IMR-90 (cell line): ENCODE measurements at regions not wholly inside any gene's neighbourhood (a gene's known extent, or its start where the extent isn't known, plus 50 kb on each side); places are given as distances from the start of the nearest gene placed in this dataset.

Experiments
- FOS ChIP-seq: fragments of 150-350 bp; IDR thresholded peaks from 2 replicates; pipeline ENCODE4 v1.6.1; 2016; ENCODE audit warnings: low read depth, low read length
- MXI1 ChIP-seq: IDR thresholded peaks from 2 replicates; pipeline ENCODE4 v1.6.1; 2012; ENCODE audit warnings: low read depth, mild to moderate bottlenecking, low read length, moderate library complexity, borderline replicate concordance
- RAD21 ChIP-seq: IDR thresholded peaks from 2 replicates; pipeline ENCODE4 v1.6.1; 2012; ENCODE audit warnings: low read length, improper control_type of control experiment
- RFX5 ChIP-seq: IDR thresholded peaks from 2 replicates; pipeline ENCODE4 v1.8.0; 2012; ENCODE audit warnings: low read depth, mild to moderate bottlenecking, low read length, moderate library complexity
- SMC3 ChIP-seq: fragments of 150-350 bp; IDR thresholded peaks from 2 replicates; pipeline ENCODE4 v1.6.1; 2016; ENCODE audit warnings: low read depth, mild to moderate bottlenecking, antibody characterized with exemption, low read length, moderate library complexity
- TF ChIP-seq, protein P1 (sequence below): conservative IDR thresholded peaks from 2 replicates; pipeline ENCODE4 v1.5.1; 2012; ENCODE audit warnings: mild to moderate bottlenecking, low read depth, low read length, improper control_type of control experiment
- TF ChIP-seq, protein P2 (sequence below): fragments of 150-350 bp; IDR thresholded peaks from 2 replicates; pipeline ENCODE4 v1.6.1; 2016; ENCODE audit warnings: low read depth, mild to moderate bottlenecking, low read length, moderate library complexity, borderline replicate concordance

DNA sequence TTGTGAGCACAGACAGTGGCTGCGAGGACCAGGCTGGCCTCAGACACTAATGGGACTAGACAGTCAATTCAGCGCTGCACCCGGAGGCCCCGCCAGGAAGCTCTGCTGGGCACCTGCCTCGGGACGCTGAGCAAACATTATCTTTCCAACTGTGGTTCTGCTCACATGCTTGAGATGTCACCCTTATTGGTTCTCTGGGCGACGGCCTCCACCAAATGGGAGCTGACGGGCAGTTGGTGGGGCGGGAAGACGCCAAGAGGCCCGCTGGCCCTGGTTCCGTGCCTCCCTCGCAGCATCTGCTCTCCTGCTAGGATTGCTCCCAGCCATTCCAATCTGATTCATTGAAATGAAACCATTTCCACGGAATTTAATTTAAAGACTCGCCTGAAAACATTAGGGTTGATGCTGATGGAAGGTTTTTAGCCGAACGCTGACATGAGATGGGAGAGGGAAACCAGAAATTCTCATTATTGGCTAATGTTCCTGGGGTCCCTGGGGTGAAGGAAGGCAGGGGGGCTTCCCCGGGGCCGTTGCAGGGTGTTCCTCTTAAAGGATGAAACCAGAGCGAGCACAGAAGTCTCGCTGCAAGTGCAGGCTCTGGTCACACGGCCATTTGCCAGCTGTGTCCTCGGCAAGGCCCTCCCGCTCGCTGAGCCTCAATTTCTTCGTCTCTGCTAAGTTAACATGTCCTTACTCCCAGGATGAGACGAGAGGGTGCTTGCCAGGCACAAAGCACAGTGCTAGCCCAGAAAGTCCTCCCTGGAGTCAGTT lies 512.2 kb downstream of the NPHP4 start:
- TF ChIP-seq SMC3 (no peak), RAD21 (no peak), FOS (no peak), RFX5 (no peak), MXI1 (no peak)
- TF ChIP-seq, protein P1, sequence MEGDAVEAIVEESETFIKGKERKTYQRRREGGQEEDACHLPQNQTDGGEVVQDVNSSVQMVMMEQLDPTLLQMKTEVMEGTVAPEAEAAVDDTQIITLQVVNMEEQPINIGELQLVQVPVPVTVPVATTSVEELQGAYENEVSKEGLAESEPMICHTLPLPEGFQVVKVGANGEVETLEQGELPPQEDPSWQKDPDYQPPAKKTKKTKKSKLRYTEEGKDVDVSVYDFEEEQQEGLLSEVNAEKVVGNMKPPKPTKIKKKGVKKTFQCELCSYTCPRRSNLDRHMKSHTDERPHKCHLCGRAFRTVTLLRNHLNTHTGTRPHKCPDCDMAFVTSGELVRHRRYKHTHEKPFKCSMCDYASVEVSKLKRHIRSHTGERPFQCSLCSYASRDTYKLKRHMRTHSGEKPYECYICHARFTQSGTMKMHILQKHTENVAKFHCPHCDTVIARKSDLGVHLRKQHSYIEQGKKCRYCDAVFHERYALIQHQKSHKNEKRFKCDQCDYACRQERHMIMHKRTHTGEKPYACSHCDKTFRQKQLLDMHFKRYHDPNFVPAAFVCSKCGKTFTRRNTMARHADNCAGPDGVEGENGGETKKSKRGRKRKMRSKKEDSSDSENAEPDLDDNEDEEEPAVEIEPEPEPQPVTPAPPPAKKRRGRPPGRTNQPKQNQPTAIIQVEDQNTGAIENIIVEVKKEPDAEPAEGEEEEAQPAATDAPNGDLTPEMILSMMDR, result no peak
- TF ChIP-seq, protein P2, sequence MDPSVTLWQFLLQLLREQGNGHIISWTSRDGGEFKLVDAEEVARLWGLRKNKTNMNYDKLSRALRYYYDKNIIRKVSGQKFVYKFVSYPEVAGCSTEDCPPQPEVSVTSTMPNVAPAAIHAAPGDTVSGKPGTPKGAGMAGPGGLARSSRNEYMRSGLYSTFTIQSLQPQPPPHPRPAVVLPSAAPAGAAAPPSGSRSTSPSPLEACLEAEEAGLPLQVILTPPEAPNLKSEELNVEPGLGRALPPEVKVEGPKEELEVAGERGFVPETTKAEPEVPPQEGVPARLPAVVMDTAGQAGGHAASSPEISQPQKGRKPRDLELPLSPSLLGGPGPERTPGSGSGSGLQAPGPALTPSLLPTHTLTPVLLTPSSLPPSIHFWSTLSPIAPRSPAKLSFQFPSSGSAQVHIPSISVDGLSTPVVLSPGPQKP, result no peak
